Sigmoid colon (tissue), 4 donors: ENCODE measurements at regions not wholly inside any gene's neighbourhood (a gene's known extent, or its start where the extent isn't known, plus 50 kb on each side); places are given as distances from the start of the nearest gene placed in this dataset.

Source experiments
- POLR2A ChIP-seq, 2 donors: fragments of 450-650 bp; IDR thresholded peaks; one replicate each; pipeline ENCODE4 v1.6.1; 2016; ENCODE audit warnings: antibody characterized with exemption in 2 of 2, mild to moderate bottlenecking in 2 of 2, moderate library complexity in 2 of 2
- POLR2AphosphoS5 ChIP-seq, 4 donors: sonication (generic); formaldehyde crosslinking; IDR thresholded peaks; one replicate each; pipeline ENCODE4 v1.6.1; 2017; ENCODE audit warnings: antibody characterized with exemption in 4 of 4
- TF ChIP-seq, protein P1 (sequence below), 4 experiments: fragments of 450-650 bp in 3 of 4; fragments of 200-600 bp in 1 of 4; IDR thresholded peaks; one replicate each; pipeline ENCODE4 v1.5.1; 2016 to 2019; ENCODE audit warnings: antibody characterized with exemption in 4 of 4, mild to moderate bottlenecking in 3 of 4, moderate library complexity in 2 of 4

- TF ChIP-seq, protein P1, sequence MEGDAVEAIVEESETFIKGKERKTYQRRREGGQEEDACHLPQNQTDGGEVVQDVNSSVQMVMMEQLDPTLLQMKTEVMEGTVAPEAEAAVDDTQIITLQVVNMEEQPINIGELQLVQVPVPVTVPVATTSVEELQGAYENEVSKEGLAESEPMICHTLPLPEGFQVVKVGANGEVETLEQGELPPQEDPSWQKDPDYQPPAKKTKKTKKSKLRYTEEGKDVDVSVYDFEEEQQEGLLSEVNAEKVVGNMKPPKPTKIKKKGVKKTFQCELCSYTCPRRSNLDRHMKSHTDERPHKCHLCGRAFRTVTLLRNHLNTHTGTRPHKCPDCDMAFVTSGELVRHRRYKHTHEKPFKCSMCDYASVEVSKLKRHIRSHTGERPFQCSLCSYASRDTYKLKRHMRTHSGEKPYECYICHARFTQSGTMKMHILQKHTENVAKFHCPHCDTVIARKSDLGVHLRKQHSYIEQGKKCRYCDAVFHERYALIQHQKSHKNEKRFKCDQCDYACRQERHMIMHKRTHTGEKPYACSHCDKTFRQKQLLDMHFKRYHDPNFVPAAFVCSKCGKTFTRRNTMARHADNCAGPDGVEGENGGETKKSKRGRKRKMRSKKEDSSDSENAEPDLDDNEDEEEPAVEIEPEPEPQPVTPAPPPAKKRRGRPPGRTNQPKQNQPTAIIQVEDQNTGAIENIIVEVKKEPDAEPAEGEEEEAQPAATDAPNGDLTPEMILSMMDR (IDR thresholded peaks at IDR 0.05) = no peak
- TF ChIP-seq POLR2AphosphoS5 (IDR thresholded peaks at IDR 0.05) (no peak), POLR2A (IDR thresholded peaks at IDR 0.05) (no peak)
Observed at GRCh38 chr5:174172566-174172965, 127.1 kb downstream of the NSG2 start.
